Lung (tissue), 11 donors: ENCODE measurements at regions not wholly inside any gene's neighbourhood (a gene's known extent, or its start where the extent isn't known, plus 50 kb on each side); places are given as distances from the start of the nearest gene placed in this dataset.

Source experiments
- ATAC-seq: fragments of 200-7000 bp; cut with Tn5 transposase; one replicate; pipeline ENCODE4 v1.9.1; 2020; ENCODE audit warnings: moderate number of reproducible peaks; ENCODE audit not compliant: insufficient read depth, low FRiP score
- DNase-seq, 3 donors: peaks; one replicate each; pipeline ENCODE4 v3.0.0-alpha.2; 2013 to 2017
- H3K27ac ChIP-seq, 2 donors: one replicate each; pipeline ENCODE4 v1.5.1; 2013; ENCODE audit warnings: mild to moderate bottlenecking in 2 of 2, moderate library complexity in 2 of 2, control low read depth in 1 of 2, inconsistent platforms in 1 of 2, low read depth in 1 of 2, low read length in 1 of 2
- H3K27me3 ChIP-seq, 3 donors: one replicate each; pipeline ENCODE4 v1.5.1; 2013; ENCODE audit warnings: low read length in 2 of 3; ENCODE audit not compliant: control insufficient read depth in 3 of 3, insufficient read depth in 3 of 3
- H3K36me3 ChIP-seq, 4 donors: one replicate each; pipeline ENCODE4 v1.5.1; 2013; ENCODE audit warnings: low read length in 4 of 4, mild to moderate bottlenecking in 1 of 4, moderate library complexity in 1 of 4; ENCODE audit not compliant: control insufficient read depth in 4 of 4, insufficient read depth in 4 of 4
- H3K4me1 ChIP-seq, 5 donors: one replicate each; pipeline ENCODE4 v1.5.1; 2013; ENCODE audit warnings: low read length in 5 of 5, mild to moderate bottlenecking in 2 of 5, moderate library complexity in 1 of 5; ENCODE audit not compliant: control insufficient read depth in 5 of 5, insufficient read depth in 5 of 5
- H3K4me3 ChIP-seq: one replicate; pipeline ENCODE4 v1.5.1; 2013; ENCODE audit warnings: mild to moderate bottlenecking, control low read depth, moderate library complexity
- H3K9ac ChIP-seq, 2 donors: one replicate each; pipeline ENCODE4 v1.5.1; 2013; ENCODE audit warnings: low read length in 2 of 2, control low read depth in 1 of 2; ENCODE audit not compliant: insufficient read depth in 1 of 2
- H3K9me3 ChIP-seq, 4 donors: one replicate each; pipeline ENCODE4 v1.5.1; 2013; ENCODE audit warnings: low read length in 3 of 4, mild to moderate bottlenecking in 1 of 4, moderate library complexity in 1 of 4; ENCODE audit not compliant: control insufficient read depth in 4 of 4, insufficient read depth in 3 of 4
- CTCF ChIP-seq: IDR thresholded peaks from 2 replicates; pipeline ENCODE4 v1.5.1; 2012; ENCODE audit warnings: mild to moderate bottlenecking; ENCODE audit errors: control extremely low read depth, extremely low read depth
- WGBS, 2 donors: extraction: QIAGEN DNeasy Blood & Tissue Kit; methylation state at CpG; one replicate each; pipeline ENCODE4 v1.1.7; 2013; 5-methylcytosine and 5-hydroxymethylcytosine counted together
- donor health status: control.
- donor health status: control.
- donor health status: Bipolar disorder and iron deficiency.
- donor health status: healthy.
- donor health status: DM: yes; HTN: yes; CAD: no.

- H3K27ac ChIP-seq = peak overlapping the region in 1 of 2 donors; percentile 94
- no peak for DNase-seq
Observed at GRCh38 chr2:134174711-134175110, 79.2 kb upstream of the MGAT5 start.

GRCh38 chr2:134175834-134176233 is 78.0 kb upstream of the MGAT5 start:
- no peak for ATAC-seq
- no peak for TF ChIP-seq CTCF
- Histone ChIP-seq H3K9me3 (no peaks in the 10 kb centered on the region), H3K9ac (no peak overlapping the region), H3K36me3 (no peaks in the 10 kb centered on the region), H3K27me3 (no peaks in the 10 kb centered on the region), H3K4me3 (no peak overlapping the region), H3K27ac (peak overlapping the region in 1 of 2 donors; percentile 66), H3K4me1 (peaks cover 5 to 56% (median 10%) of the 10 kb centered on the region in 5 donors)
- WGBS, 2 donors = 79 to 89% methylated on average over 1 of the region's 1 CpG
- DNase-seq = no peak

More at GRCh38 chr2:134174711-134175110, 79.2 kb upstream of the MGAT5 start:
- no peak overlapping the region for H3K4me3 ChIP-seq
- no peaks in the 10 kb centered on the region for H3K36me3 ChIP-seq
- no peaks in the 10 kb centered on the region for H3K27me3 ChIP-seq
- ATAC-seq = no peak
- 95 to 98% methylated on average over 5 of the region's 5 CpGs for WGBS, 2 donors
- no peak for TF ChIP-seq CTCF
- H3K4me1 ChIP-seq = peaks cover 10 to 53% (median 11%) of the 10 kb centered on the region in 5 donors
- H3K9ac ChIP-seq = no peak overlapping the region
- H3K9me3 ChIP-seq = no peaks in the 10 kb centered on the region

- no peaks in the 10 kb centered on the region for H3K36me3 ChIP-seq
- H3K4me1 ChIP-seq = peaks cover 5 to 54% (median 12%) of the 10 kb centered on the region in 5 donors
- DNase-seq (peak; percentile 32 to 63 (median 46)), ATAC-seq (no peak)
- WGBS, 2 donors = 76 to 83% methylated on average over 13 of the region's 13 CpGs
- H3K9me3 ChIP-seq = no peaks in the 10 kb centered on the region
- no peaks in the 10 kb centered on the region for H3K27me3 ChIP-seq
- no peak for TF ChIP-seq CTCF
- H3K4me3 ChIP-seq = no peak overlapping the region
- no peak overlapping the region for H3K9ac ChIP-seq
- peak overlapping the region in 1 of 2 donors; percentile 47 for H3K27ac ChIP-seq
Observed at GRCh38 chr2:134177351-134177931, 76.4 kb upstream of the MGAT5 start.
